ENCODE measurements at regions not wholly inside any gene's neighbourhood (a gene's known extent, or its start where the extent isn't known, plus 50 kb on each side); places are given as distances from the start of the nearest gene placed in this dataset.

DNA sequence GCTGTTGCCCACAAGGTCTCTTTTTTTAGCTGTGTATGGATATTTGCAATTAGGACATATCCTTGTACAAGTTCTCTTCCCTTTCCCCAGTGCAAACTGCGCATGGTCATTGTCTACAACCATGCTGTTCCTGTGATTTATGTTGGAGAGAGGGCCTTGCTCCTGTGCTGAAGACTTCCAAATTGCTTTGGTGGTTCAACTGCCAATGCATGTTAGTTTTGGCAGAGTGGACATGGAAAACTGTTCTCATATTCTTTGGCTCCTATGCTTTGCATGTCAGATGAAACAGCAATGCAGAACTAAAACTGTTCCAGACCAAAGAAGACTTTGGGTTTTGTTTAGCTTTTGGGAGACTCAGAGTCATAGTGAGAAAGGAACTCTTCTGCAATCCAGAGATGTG lies 148.8 kb upstream of the EDNRA start:
- no peak for DNase-seq (ENCODE audit: low read depth)
- ChIA-PET CTCF (interaction anchor here (1.2 kb wide), 1 partner anchor 24 kb away, joined by 3 read pairs; no protein-coding TSS in a partner anchor), POLR2A (no interaction called here)
- no peak overlapping the region for H3K4me3 ChIP-seq (ENCODE audit: low read depth, low read length)
- H3K36me3 ChIP-seq (ENCODE audit: control insufficient read depth, insufficient read depth, low read length): no peaks in the 10 kb centered on the region
- TF ChIP-seq, protein P1, sequence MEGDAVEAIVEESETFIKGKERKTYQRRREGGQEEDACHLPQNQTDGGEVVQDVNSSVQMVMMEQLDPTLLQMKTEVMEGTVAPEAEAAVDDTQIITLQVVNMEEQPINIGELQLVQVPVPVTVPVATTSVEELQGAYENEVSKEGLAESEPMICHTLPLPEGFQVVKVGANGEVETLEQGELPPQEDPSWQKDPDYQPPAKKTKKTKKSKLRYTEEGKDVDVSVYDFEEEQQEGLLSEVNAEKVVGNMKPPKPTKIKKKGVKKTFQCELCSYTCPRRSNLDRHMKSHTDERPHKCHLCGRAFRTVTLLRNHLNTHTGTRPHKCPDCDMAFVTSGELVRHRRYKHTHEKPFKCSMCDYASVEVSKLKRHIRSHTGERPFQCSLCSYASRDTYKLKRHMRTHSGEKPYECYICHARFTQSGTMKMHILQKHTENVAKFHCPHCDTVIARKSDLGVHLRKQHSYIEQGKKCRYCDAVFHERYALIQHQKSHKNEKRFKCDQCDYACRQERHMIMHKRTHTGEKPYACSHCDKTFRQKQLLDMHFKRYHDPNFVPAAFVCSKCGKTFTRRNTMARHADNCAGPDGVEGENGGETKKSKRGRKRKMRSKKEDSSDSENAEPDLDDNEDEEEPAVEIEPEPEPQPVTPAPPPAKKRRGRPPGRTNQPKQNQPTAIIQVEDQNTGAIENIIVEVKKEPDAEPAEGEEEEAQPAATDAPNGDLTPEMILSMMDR (IDR thresholded peaks at IDR 0.05; ENCODE audit: insufficient read depth, low read depth, low read length): no peak
- no peaks in the 10 kb centered on the region for H3K27me3 ChIP-seq (ENCODE audit: control insufficient read depth, insufficient read depth, low read length)

DNA sequence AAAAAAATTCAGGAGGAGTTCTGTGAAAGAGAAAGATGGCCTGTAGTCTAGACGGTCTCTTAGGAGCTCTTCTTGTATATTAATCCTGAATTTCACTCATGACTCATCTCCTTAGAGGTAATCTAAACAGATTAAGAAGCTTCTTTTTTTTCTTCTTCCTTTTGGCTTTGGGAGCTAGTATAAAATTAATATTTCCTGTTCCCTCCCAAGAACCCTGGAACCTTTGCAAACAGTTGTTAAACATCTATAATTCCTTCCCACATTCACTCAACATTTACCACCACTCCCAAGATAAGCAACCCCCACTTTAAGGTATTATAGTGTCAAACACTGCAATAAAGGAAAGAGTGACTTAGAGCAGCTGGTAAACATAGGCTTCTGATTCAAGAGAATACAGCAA lies 146.4 kb upstream of the EDNRA start:
- CTCF ChIA-PET: interaction anchor here (0.7 kb wide), 1 partner anchor 186 kb away, joined by 5 read pairs; no protein-coding TSS in a partner anchor

DNA sequence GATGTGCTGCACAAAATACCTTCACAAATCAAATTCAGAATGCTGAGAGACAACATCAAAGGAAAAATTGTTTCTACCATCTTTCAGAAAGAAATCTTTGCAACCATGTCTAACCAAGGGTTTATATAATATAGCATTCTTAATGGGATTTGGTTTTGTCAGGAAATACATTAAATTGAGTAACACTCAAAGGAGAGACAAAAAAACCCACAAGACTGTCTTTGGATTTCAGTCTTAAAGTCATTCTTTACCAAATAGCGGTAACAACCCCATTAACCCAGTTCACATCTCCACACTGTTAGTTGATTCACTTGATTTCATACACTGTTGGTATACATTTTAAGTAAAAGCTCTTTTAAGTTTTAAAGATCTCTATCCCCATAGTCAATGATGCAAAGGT lies 145.7 kb upstream of the EDNRA start:
- TF ChIP-seq, protein P1 (IDR thresholded peaks at IDR 0.05; ENCODE audit: insufficient read depth, low read depth, low read length): no peak
- Histone ChIP-seq H3K4me3 (ENCODE audit: low read depth, low read length) (no peak overlapping the region), H3K27me3 (ENCODE audit: control insufficient read depth, insufficient read depth, low read length) (no peaks in the 10 kb centered on the region), H3K36me3 (ENCODE audit: control insufficient read depth, insufficient read depth, low read length) (no peaks in the 10 kb centered on the region)
- ChIA-PET CTCF (no interaction called here), POLR2A (no interaction called here)
- DNase-seq (ENCODE audit: low read depth): no peak

More for the DNA sequence above, 146.4 kb upstream of the EDNRA start:
- POLR2A ChIA-PET: no interaction called here
- Histone ChIP-seq H3K36me3 (ENCODE audit: control insufficient read depth, insufficient read depth, low read length) (no peaks in the 10 kb centered on the region), H3K4me3 (ENCODE audit: low read depth, low read length) (no peak overlapping the region), H3K27me3 (ENCODE audit: control insufficient read depth, insufficient read depth, low read length) (no peaks in the 10 kb centered on the region)
- TF ChIP-seq, protein P1 (IDR thresholded peaks at IDR 0.05; ENCODE audit: insufficient read depth, low read depth, low read length): no peak
- no peak for DNase-seq (ENCODE audit: low read depth)

DNA sequence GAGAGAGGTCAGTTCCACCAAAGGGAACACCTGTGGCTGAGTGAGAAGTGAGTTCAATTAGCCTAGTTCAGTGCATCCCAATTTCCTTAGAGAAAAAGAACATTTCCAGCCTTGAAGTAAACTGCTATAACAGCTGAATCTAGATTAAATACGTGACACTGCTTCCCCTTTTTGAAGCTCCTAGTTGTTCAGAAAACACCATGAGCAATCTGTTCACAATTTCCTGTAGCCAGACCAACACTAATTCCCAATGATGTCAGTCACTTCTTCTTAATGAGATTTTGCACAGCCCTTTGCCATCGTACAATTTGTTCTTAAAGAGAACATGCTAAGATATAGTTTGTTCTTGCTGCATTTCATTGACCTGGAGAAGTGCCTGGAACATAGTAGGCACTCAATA lies 144.6 kb upstream of the EDNRA start:
- POLR2A ChIA-PET: no interaction called here
- Histone ChIP-seq H3K36me3 (ENCODE audit: control insufficient read depth, insufficient read depth, low read length) (no peaks in the 10 kb centered on the region), H3K4me3 (ENCODE audit: low read depth, low read length) (no peak overlapping the region), H3K27me3 (ENCODE audit: control insufficient read depth, insufficient read depth, low read length) (no peaks in the 10 kb centered on the region)
- TF ChIP-seq, protein P1 (IDR thresholded peaks at IDR 0.05; ENCODE audit: insufficient read depth, low read depth, low read length): no peak
- CTCF ChIA-PET: no interaction called here
- DNase-seq (ENCODE audit: low read depth): no peak

DNA sequence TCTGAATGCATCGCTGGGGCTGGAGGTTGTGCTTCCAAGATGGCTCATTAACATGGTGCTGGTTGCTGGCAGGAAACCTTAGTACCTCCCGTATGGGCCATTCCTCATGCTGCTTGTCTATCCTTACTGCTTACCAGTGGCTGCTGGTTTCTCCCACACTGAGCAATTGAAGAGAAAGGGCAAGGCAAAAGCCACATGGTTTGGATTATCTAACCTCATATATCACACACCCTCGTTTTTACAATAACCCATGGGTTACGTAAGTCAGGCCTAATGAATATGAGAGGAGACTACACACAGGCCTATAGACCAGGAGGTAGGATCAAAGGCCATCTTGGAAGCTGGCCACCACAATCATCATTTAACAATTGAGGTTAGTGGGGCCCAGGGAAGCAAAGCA lies 141.8 kb upstream of the EDNRA start:
- H3K27me3 ChIP-seq (ENCODE audit: control insufficient read depth, insufficient read depth, low read length): no peaks in the 10 kb centered on the region
- no peak overlapping the region for H3K4me3 ChIP-seq (ENCODE audit: low read depth, low read length)
- no peaks in the 10 kb centered on the region for H3K36me3 ChIP-seq (ENCODE audit: control insufficient read depth, insufficient read depth, low read length)
- TF ChIP-seq, protein P1 (IDR thresholded peaks at IDR 0.05; ENCODE audit: insufficient read depth, low read depth, low read length): no peak
- ChIA-PET CTCF (interaction anchor here (0.6 kb wide), 2 partner anchors 9 to 68 kb away, joined by 3 to 6 read pairs; no protein-coding TSS in a partner anchor), POLR2A (no interaction called here)
- DNase-seq (ENCODE audit: low read depth): no peak

All from BJ (cell line).